SU-DHL-6 (cell line): ENCODE measurements at regions not wholly inside any gene's neighbourhood (a gene's known extent, or its start where the extent isn't known, plus 50 kb on each side); places are given as distances from the start of the nearest gene placed in this dataset.

Source experiments
- H2AFZ ChIP-seq: fragments of 200-600 bp; sonication (generic); 2 replicates; pipeline ENCODE4 v1.6.1; 2014; ENCODE audit warnings: low read depth, mild to moderate bottlenecking, moderate library complexity, mixed read lengths, antibody characterized with exemption, low read length; ENCODE audit not compliant: severe bottlenecking
- H3F3A ChIP-seq: fragments of 200-600 bp; shearing (Covaris generic); 2 replicates; pipeline ENCODE4 v1.6.0; 2016; ENCODE audit warnings: antibody characterized with exemption, mild to moderate bottlenecking; ENCODE audit not compliant: insufficient read depth
- H3K27ac ChIP-seq: fragments of 200-600 bp; sonication (generic); 2 replicates; pipeline ENCODE4 v1.5.1; 2016; ENCODE audit warnings: low read depth, mild to moderate bottlenecking, low read length, moderate library complexity, mixed read lengths
- H3K27me3 ChIP-seq: fragments of 200-600 bp; sonication (generic), shearing (Covaris generic); 2 replicates; pipeline ENCODE4 v1.6.0; 2014; ENCODE audit warnings: mild to moderate bottlenecking, low read length
- H3K36me3 ChIP-seq: fragments of 200-600 bp; sonication (generic); 2 replicates; pipeline ENCODE4 v1.6.1; 2014; ENCODE audit warnings: mild to moderate bottlenecking, low read length, mixed read lengths
- H3K4me2 ChIP-seq: fragments of 300-600, 200-600 bp; shearing (Covaris generic), sonication (generic); 2 replicates; pipeline ENCODE4 v1.6.0; 2014; ENCODE audit warnings: low read length, low read depth, mild to moderate bottlenecking; ENCODE audit not compliant: poor library complexity, severe bottlenecking
- H3K4me3 ChIP-seq: fragments of 200-600 bp; sonication (generic); 2 replicates; pipeline ENCODE4 v1.5.1; 2014; ENCODE audit warnings: antibody characterized with exemption, low read length, mild to moderate bottlenecking, mixed read lengths; ENCODE audit not compliant: insufficient read depth, poor library complexity, severe bottlenecking
- H3K79me2 ChIP-seq: fragments of 200-600 bp; sonication (generic); 2 replicates; pipeline ENCODE4 v1.6.1; 2014; ENCODE audit warnings: mild to moderate bottlenecking, low read length, moderate library complexity; ENCODE audit not compliant: insufficient read depth
- H3K9ac ChIP-seq: fragments of 200-600 bp; sonication (generic); 2 replicates; pipeline ENCODE4 v1.7.0; 2014; ENCODE audit warnings: mild to moderate bottlenecking, low read length
- H3K9me2 ChIP-seq: fragments of 200-600 bp; sonication (generic); replicated peaks from 2 replicates; pipeline ENCODE4 v1.6.1; 2014; ENCODE audit warnings: low read length; ENCODE audit not compliant: insufficient read depth
- H3K9me3 ChIP-seq: fragments of 200-600 bp; sonication (generic); 2 replicates; pipeline ENCODE4 v1.6.1; 2014; ENCODE audit warnings: low read length, mixed read lengths; ENCODE audit not compliant: insufficient read depth
- H4K20me1 ChIP-seq: fragments of 200-600 bp; sonication (generic); 2 replicates; pipeline ENCODE4 v1.6.1; 2014; ENCODE audit warnings: low read depth, mild to moderate bottlenecking, antibody characterized with exemption, low read length, moderate library complexity, mixed read lengths
- CTCF ChIP-seq: fragments of 200-600 bp; sonication (generic); IDR thresholded peaks from one replicate; pipeline ENCODE4 v1.5.1; 2017; ENCODE audit warnings: antibody characterized with exemption, mild to moderate bottlenecking, low read length, moderate library complexity; ENCODE audit not compliant: insufficient read depth, poor library complexity, severe bottlenecking
- EZH2phosphoT487 ChIP-seq: fragments of 200-600 bp; sonication (generic), shearing (Covaris generic); conservative IDR thresholded peaks from 2 replicates; pipeline ENCODE4 v1.6.1; 2018; ENCODE audit warnings: mild to moderate bottlenecking, antibody characterized with exemption, low read length, moderate library complexity, mixed read lengths

DNA sequence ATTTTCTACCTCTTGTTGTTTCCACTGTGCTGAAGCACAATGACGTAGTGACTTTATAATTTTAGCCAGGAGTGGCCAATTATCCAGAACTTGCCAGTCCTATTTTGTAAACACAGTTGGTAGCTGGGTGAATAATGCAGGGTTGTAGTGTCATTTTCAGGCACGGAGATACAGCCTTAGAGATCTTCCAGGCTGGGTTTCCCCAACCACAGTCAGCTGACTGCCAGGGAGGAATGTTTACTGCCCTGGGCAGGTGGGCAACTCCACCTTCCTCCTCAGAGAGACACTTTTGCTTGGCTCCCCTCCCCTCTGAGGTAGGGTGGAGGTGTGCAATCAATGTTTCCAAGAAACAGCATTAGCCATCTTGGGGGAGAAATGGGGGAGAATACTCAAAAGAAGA lies 228.1 kb upstream of the NR4A3 start:
- H3F3A ChIP-seq: no peaks in the 10 kb centered on the region
- no peaks in the 10 kb centered on the region for H3K27me3 ChIP-seq
- no peak overlapping the region for H3K4me2 ChIP-seq
- H3K4me3 ChIP-seq: no peak overlapping the region
- H3K79me2 ChIP-seq: no peaks in the 10 kb centered on the region
- TF ChIP-seq EZH2phosphoT487 (no peak), CTCF (no peak)
- no peaks in the 10 kb centered on the region for H3K9me2 ChIP-seq
- H2AFZ ChIP-seq: no peak overlapping the region
- no peak overlapping the region for H3K27ac ChIP-seq
- H4K20me1 ChIP-seq: no peaks in the 10 kb centered on the region
- H3K9me3 ChIP-seq: no peaks in the 10 kb centered on the region
- H3K9ac ChIP-seq: no peak overlapping the region
- no peaks in the 10 kb centered on the region for H3K36me3 ChIP-seq

DNA sequence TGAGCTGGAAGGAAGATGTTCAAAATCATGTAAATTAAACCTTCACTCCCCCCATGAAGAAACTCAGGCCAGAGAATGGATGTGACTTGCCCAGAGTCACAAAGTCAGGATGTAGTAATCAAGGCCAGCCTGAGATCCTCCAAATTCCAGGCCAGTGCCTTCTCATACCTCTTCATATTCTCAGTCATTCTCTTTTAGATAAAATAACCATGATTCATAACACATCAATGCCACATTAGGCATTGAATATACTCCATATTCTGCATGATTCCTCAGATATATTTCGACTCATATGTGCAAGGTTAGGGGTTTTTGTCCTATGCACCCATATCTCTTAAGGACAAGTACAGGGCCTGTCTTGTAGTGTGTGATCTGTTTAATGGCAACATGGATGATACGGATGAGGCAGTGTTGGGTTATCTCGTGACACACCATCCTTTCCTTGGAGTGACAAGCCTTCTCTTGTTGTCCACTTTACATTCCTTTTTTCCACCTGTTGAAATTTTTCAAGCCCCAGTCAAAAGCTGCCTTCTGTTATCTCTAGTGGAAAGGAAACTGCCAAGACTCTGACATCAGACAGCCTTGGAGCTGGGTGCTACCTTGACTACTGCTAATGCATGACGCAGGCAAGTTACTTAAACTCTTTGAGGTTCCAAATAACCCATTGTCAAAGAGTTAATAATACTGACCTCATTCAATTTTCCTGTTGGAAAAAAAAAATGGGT lies 227.5 kb upstream of the NR4A3 start:
- no peak overlapping the region for H2AFZ ChIP-seq
- no peak overlapping the region for H3K4me2 ChIP-seq
- H3K79me2 ChIP-seq: no peaks in the 10 kb centered on the region
- no peak overlapping the region for H3K4me3 ChIP-seq
- H3K36me3 ChIP-seq: no peaks in the 10 kb centered on the region
- H3K9me3 ChIP-seq: no peaks in the 10 kb centered on the region
- H4K20me1 ChIP-seq: no peaks in the 10 kb centered on the region
- H3K9ac ChIP-seq: no peak overlapping the region
- no peaks in the 10 kb centered on the region for H3K27me3 ChIP-seq
- TF ChIP-seq EZH2phosphoT487 (no peak), CTCF (no peak)
- H3K27ac ChIP-seq: no peak overlapping the region
- no peaks in the 10 kb centered on the region for H3F3A ChIP-seq
- H3K9me2 ChIP-seq: no peaks in the 10 kb centered on the region

DNA sequence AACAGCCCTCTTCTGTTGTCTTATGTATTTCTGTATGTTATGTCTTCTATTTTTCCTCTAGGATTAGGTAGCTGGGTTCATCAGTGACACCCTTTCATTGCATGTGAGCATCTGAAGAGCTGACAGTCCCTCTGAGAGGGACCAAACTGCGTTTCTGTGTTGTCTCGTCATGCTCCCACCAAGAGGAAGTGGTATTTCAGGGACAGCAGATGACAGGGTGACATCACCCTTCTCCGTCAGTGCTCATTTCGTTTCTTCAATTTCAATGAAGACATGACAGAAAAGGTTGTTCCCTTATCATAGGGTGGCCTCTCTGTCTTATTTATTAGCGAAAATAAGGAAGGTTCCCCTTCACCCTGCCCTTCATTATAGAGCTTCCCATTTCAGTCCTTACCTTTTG lies 225.9 kb upstream of the NR4A3 start:
- H3K9ac ChIP-seq: no peak overlapping the region

More for the DNA sequence above, 225.9 kb upstream of the NR4A3 start:
- Histone ChIP-seq H3K4me3 (no peak overlapping the region), H4K20me1 (no peaks in the 10 kb centered on the region), H2AFZ (no peak overlapping the region), H3K9me3 (no peaks in the 10 kb centered on the region), H3K36me3 (no peaks in the 10 kb centered on the region), H3F3A (no peaks in the 10 kb centered on the region), H3K9me2 (no peaks in the 10 kb centered on the region), H3K4me2 (no peak overlapping the region), H3K27ac (no peak overlapping the region), H3K79me2 (no peaks in the 10 kb centered on the region), H3K27me3 (no peaks in the 10 kb centered on the region)
- no peak for TF ChIP-seq EZH2phosphoT487
- TF ChIP-seq CTCF: no peak
